HL-60 (cell line): ENCODE measurements at regions not wholly inside any gene's neighbourhood (a gene's known extent, or its start where the extent isn't known, plus 50 kb on each side); places are given as distances from the start of the nearest gene placed in this dataset.

Experiments used
- GABPA ChIP-seq: IDR thresholded peaks from 2 replicates; pipeline ENCODE4 v1.6.1; 2012; ENCODE audit warnings: low read depth
- POLR2AphosphoS5 ChIP-seq: IDR thresholded peaks from 2 replicates; pipeline ENCODE4 v1.6.1; 2012; ENCODE audit warnings: low read depth
- REST ChIP-seq: IDR thresholded peaks from 2 replicates; pipeline ENCODE4 v1.6.1; 2012; ENCODE audit warnings: low read depth; ENCODE audit not compliant: insufficient replicate concordance
- SPI1 ChIP-seq: IDR thresholded peaks from 2 replicates; pipeline ENCODE4 v1.6.1; 2012; ENCODE audit warnings: low read depth, mild to moderate bottlenecking, borderline replicate concordance
- TF ChIP-seq, protein P1 (sequence below): IDR thresholded peaks from one replicate; pipeline ENCODE4 v1.5.1; 2011; ENCODE audit warnings: low read length, control low read depth, inconsistent platforms; ENCODE audit not compliant: insufficient read depth

GRCh38 chr17:77419095-77419494 lies 278.3 kb downstream of the SEC14L1 start:
- no peak for TF ChIP-seq REST
- TF ChIP-seq, protein P1, sequence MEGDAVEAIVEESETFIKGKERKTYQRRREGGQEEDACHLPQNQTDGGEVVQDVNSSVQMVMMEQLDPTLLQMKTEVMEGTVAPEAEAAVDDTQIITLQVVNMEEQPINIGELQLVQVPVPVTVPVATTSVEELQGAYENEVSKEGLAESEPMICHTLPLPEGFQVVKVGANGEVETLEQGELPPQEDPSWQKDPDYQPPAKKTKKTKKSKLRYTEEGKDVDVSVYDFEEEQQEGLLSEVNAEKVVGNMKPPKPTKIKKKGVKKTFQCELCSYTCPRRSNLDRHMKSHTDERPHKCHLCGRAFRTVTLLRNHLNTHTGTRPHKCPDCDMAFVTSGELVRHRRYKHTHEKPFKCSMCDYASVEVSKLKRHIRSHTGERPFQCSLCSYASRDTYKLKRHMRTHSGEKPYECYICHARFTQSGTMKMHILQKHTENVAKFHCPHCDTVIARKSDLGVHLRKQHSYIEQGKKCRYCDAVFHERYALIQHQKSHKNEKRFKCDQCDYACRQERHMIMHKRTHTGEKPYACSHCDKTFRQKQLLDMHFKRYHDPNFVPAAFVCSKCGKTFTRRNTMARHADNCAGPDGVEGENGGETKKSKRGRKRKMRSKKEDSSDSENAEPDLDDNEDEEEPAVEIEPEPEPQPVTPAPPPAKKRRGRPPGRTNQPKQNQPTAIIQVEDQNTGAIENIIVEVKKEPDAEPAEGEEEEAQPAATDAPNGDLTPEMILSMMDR, result no peak
- no peak for TF ChIP-seq POLR2AphosphoS5
- no peak for TF ChIP-seq GABPA
- no peak for TF ChIP-seq SPI1
